Common myeloid progenitor, CD34-positive (primary cell): ENCODE measurements at regions not wholly inside any gene's neighbourhood (a gene's known extent, or its start where the extent isn't known, plus 50 kb on each side); places are given as distances from the start of the nearest gene placed in this dataset.

Experiments used
- CTCF ChIA-PET: fragments of 350-600 bp; sonication (Branson Sonifier 250); formaldehyde crosslinking; loops from one replicate; lab custom pipeline; 2021; ENCODE audit warnings: antibody characterized with exemption; lab: Charles Lee
- POLR2A ChIA-PET: fragments of 350-600 bp; sonication (Branson Sonifier 250); formaldehyde crosslinking; loops from one replicate; lab custom pipeline; 2021; ENCODE audit warnings: antibody characterized with exemption; lab: Charles Lee
- DNase-seq, 3 donors: peaks; one replicate each; pipeline versions ENCODE4 v3.0.0 to v3.0.0-alpha.2; 2013
- H3K27ac ChIP-seq, 2 experiments: 1 replicate in 1 of 2; 2 replicates in 1 of 2; pipeline ENCODE4 v1.7.0; 2013; ENCODE audit warnings: inconsistent platforms in 2 of 2, low read length in 2 of 2, mild to moderate bottlenecking in 2 of 2, low read depth in 1 of 2, moderate library complexity in 1 of 2; ENCODE audit not compliant: severe bottlenecking in 2 of 2, insufficient read depth in 1 of 2, poor library complexity in 1 of 2
- H3K27me3 ChIP-seq, 5 experiments: replicated peaks in 2 of 5; 1 replicate in 3 of 5; 2 replicates in 2 of 5; pipeline versions ENCODE4 v1.6.1 to v1.7.0; 2013; ENCODE audit warnings: low read length in 4 of 5, mild to moderate bottlenecking in 2 of 5, moderate library complexity in 2 of 5, inconsistent platforms in 1 of 5; ENCODE audit not compliant: insufficient read depth in 5 of 5, control insufficient read depth in 4 of 5
- H3K36me3 ChIP-seq, 4 experiments: 1 replicate in 2 of 4; 2 replicates in 2 of 4; pipeline versions ENCODE4 v1.6.1 to v1.7.0; 2013; ENCODE audit warnings: low read length in 3 of 4, control low read depth in 1 of 4, mild to moderate bottlenecking in 1 of 4; ENCODE audit not compliant: control insufficient read depth in 4 of 4, insufficient read depth in 4 of 4
- H3K4me1 ChIP-seq, 4 experiments: 1 replicate in 3 of 4; 2 replicates in 1 of 4; pipeline versions ENCODE4 v1.6.1 to v1.7.1; 2013; ENCODE audit warnings: low read length in 3 of 4, mild to moderate bottlenecking in 3 of 4, control low read depth in 1 of 4, inconsistent platforms in 1 of 4, moderate library complexity in 1 of 4; ENCODE audit not compliant: control insufficient read depth in 4 of 4, insufficient read depth in 4 of 4; ENCODE audit errors: control extremely low read depth in 1 of 4
- H3K4me3 ChIP-seq, 7 experiments: 1 replicate in 4 of 7; 2 replicates in 3 of 7; pipeline versions ENCODE4 v1.5.1 to v1.7.0; 2013; ENCODE audit warnings: mild to moderate bottlenecking in 7 of 7, low read length in 6 of 7, moderate library complexity in 6 of 7, inconsistent platforms in 2 of 7, low read depth in 2 of 7, control low read depth in 1 of 7; ENCODE audit not compliant: insufficient read depth in 4 of 7, control insufficient read depth in 1 of 7; ENCODE audit errors: extremely low read depth in 1 of 7
- H3K9me3 ChIP-seq, 5 experiments: 1 replicate in 4 of 5; 2 replicates in 1 of 5; pipeline versions ENCODE4 v1.6.1 to v1.7.1; 2013; ENCODE audit warnings: low read length in 4 of 5, mild to moderate bottlenecking in 2 of 5, inconsistent platforms in 1 of 5, low read depth in 1 of 5, moderate library complexity in 1 of 5; ENCODE audit not compliant: control insufficient read depth in 4 of 5, insufficient read depth in 2 of 5; ENCODE audit errors: control extremely low read depth in 1 of 5
- WGBS: methylation state at CpG from one replicate; pipeline ENCODE4 v1.1.5; 2013; ENCODE audit not compliant: insufficient coverage; 5-methylcytosine and 5-hydroxymethylcytosine counted together

GRCh38 chr5:117740268-117740667, 1165.6 kb upstream of the SEMA6A start:
- Histone ChIP-seq H3K27ac (no peak overlapping the region), H3K27me3 (no peaks in the 10 kb centered on the region), H3K4me1 (no peaks in the 10 kb centered on the region), H3K36me3 (no peaks in the 10 kb centered on the region), H3K4me3 (no peak overlapping the region), H3K9me3 (no peaks in the 10 kb centered on the region)
- no peak for DNase-seq
- ChIA-PET CTCF (interaction anchor here (1.2 to 1.6 kb wide), 2 partner anchors 11 to 16 kb away, joined by 3 read pairs; no protein-coding TSS in a partner anchor), POLR2A (no interaction called here)

- ChIA-PET CTCF (no interaction called here), POLR2A (no interaction called here)
- Histone ChIP-seq H3K4me1 (no peaks in the 10 kb centered on the region), H3K36me3 (no peaks in the 10 kb centered on the region), H3K4me3 (no peak overlapping the region), H3K27ac (no peak overlapping the region), H3K9me3 (no peaks in the 10 kb centered on the region), H3K27me3 (no peaks in the 10 kb centered on the region)
- WGBS = 100% methylated on average over 1 of the region's 3 CpGs
- no peak for DNase-seq
These were observed 1163.9 kb upstream of the SEMA6A start for GRCh38 chr5:117738571-117738970.

GRCh38 chr5:117736698-117737097, 1162.1 kb upstream of the SEMA6A start:
- ChIA-PET POLR2A (interaction anchor here (0.7 kb wide), 1 partner anchor 952 kb away, joined by 4 read pairs; no protein-coding TSS in a partner anchor), CTCF (interaction anchor here (1.4 kb wide), 1 partner anchor 10 kb away, joined by 3 read pairs; no protein-coding TSS in a partner anchor)
- H3K9me3 ChIP-seq = no peaks in the 10 kb centered on the region
- WGBS = 93% methylated on average over 2 of the region's 2 CpGs
- no peaks in the 10 kb centered on the region for H3K36me3 ChIP-seq
- H3K4me1 ChIP-seq = no peaks in the 10 kb centered on the region
- no peaks in the 10 kb centered on the region for H3K27me3 ChIP-seq
- H3K27ac ChIP-seq = no peak overlapping the region
- H3K4me3 ChIP-seq = no peak overlapping the region
- no peak for DNase-seq

GRCh38 chr5:117734056-117734455, 1159.4 kb upstream of the SEMA6A start:
- CTCF ChIA-PET = interaction anchor here (1.1 kb wide), 1 partner anchor 16 kb away, joined by 3 read pairs; no protein-coding TSS in a partner anchor

GRCh38 chr5:117733051-117733450, 1158.4 kb upstream of the SEMA6A start:
- ChIA-PET POLR2A (interaction anchor here (0.6 kb wide), 1 partner anchor 134 kb away, joined by 3 read pairs; no protein-coding TSS in a partner anchor), CTCF (interaction anchor here (1.1 kb wide), 1 partner anchor 15 kb away, joined by 3 read pairs; no protein-coding TSS in a partner anchor)
- Histone ChIP-seq H3K9me3 (no peaks in the 10 kb centered on the region), H3K4me3 (no peak overlapping the region), H3K27me3 (no peaks in the 10 kb centered on the region), H3K4me1 (no peaks in the 10 kb centered on the region), H3K27ac (no peak overlapping the region), H3K36me3 (no peaks in the 10 kb centered on the region)
- DNase-seq = no peak
- WGBS = 100% methylated on average over 2 of the region's 2 CpGs

More at GRCh38 chr5:117734056-117734455, 1159.4 kb upstream of the SEMA6A start:
- Histone ChIP-seq H3K4me1 (no peaks in the 10 kb centered on the region), H3K4me3 (no peak overlapping the region), H3K27ac (no peak overlapping the region), H3K36me3 (no peaks in the 10 kb centered on the region), H3K9me3 (no peaks in the 10 kb centered on the region), H3K27me3 (no peaks in the 10 kb centered on the region)
- no peak for DNase-seq
- POLR2A ChIA-PET = no interaction called here
- WGBS = 100% methylated on average over 1 of the region's 4 CpGs

GRCh38 chr5:117732264-117732663, 1157.6 kb upstream of the SEMA6A start:
- Histone ChIP-seq H3K4me3 (no peak overlapping the region), H3K27ac (no peak overlapping the region), H3K36me3 (no peaks in the 10 kb centered on the region), H3K4me1 (no peaks in the 10 kb centered on the region), H3K9me3 (no peaks in the 10 kb centered on the region), H3K27me3 (no peaks in the 10 kb centered on the region)
- CTCF ChIA-PET = no interaction called here
- WGBS = 92% methylated on average over 2 of the region's 3 CpGs
- no peak for DNase-seq
- POLR2A ChIA-PET = no interaction called here

- no peak overlapping the region for H3K4me3 ChIP-seq
- no peak for DNase-seq
- no peaks in the 10 kb centered on the region for H3K27me3 ChIP-seq
- ChIA-PET CTCF (no interaction called here), POLR2A (no interaction called here)
- H3K36me3 ChIP-seq = no peaks in the 10 kb centered on the region
- H3K9me3 ChIP-seq = no peaks in the 10 kb centered on the region
- H3K4me1 ChIP-seq = no peaks in the 10 kb centered on the region
- 100% methylated on average over 1 of the region's 2 CpGs for WGBS
- no peak overlapping the region for H3K27ac ChIP-seq
These were observed 1156.8 kb upstream of the SEMA6A start for GRCh38 chr5:117731446-117731845.
